CMK (cell line): ENCODE measurements at regions not wholly inside any gene's neighbourhood (a gene's known extent, or its start where the extent isn't known, plus 50 kb on each side); places are given as distances from the start of the nearest gene placed in this dataset.
"Not testable (repeated sequence)": the region's sequence is repeated elsewhere in the genome, so short reads cannot be mapped to it uniquely, and the experiment has no call there.

Experiments used
- DNase-seq: peaks from one replicate; pipeline ENCODE4 v3.0.0-alpha.2; 2010; ENCODE audit warnings: low read depth

DNA sequence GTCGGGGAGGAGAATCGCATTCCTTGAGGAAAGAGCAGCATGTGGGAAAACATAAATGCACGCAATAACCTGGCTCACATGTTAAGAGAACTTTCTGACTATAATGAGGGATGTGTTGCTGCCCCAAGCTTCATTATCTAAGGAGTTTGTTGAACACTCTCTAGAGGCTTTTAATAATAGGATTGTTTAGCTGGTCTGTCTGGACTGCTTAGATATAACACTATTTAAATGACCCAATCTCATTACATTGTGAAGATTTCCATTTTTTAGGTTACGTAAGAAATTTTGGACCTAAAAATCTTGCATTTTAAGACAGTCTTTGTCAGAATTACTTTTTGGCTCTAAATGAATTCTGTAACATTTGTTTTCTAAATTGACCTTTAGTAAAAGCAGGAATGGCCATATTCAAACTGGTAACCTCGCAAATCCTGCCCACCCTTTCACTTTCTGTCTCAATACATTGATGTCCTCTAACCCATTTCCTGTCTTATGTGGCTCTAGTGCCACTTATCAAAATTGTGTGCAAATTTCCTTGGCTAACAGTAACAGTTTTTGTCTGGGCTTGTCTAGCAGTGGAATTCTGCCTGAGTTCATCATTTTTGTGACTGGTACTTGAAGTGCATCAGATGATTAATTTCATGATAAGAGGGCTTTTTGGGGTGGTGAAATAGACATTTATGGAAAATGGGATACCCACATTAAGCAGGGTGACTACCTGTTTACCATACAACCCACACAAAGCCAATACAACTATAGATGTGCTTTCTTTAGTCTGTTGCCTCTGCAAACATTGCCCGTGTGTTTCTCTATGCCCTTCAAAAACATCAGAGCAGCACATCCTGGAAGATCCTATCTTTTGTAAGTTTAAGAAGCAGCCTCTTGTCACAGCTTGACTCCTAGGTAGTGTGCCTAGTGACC is 61.6 kb upstream of the IKBKE start:
- not testable (repeated sequence) for DNase-seq

DNA sequence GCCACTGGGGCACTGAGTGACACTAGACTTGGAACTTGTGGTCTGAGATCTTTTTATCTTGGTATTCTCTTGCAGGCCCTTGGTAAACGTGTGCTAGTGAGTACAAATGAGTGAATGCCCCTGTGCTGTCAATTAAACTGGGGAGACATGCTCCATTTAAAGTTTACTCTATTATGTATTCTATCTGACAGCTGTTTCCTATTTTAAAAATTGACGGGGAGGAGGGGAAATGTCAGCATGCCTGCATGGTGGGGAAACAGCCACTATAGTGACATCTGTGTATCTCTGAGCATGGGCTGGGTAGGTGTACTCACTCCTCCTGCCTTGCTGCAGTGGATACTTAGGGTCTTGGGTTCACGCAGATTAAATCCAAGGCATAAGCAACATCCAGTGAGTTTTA is 59.0 kb upstream of the IKBKE start:
- no peak for DNase-seq

DNA sequence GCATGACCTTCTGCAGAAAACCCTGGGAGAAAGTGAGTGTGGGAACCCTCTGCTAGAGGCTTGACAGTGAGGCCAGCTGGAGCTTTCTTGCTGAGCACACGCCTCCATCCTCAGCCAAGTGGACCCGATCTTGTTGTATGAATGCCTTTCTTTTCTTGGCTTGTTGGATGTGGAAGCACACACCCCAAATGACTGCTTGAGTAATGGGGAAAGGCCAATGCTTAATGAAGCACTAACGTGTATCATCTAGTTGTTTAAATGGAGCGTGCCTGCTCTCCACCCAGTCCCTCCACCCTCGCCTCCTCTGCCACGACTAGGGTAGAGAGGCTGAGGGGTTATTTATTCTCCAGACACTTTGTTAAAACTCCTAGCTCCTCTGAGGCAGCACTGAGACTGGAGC is 54.3 kb upstream of the IKBKE start:
- no peak for DNase-seq

DNA sequence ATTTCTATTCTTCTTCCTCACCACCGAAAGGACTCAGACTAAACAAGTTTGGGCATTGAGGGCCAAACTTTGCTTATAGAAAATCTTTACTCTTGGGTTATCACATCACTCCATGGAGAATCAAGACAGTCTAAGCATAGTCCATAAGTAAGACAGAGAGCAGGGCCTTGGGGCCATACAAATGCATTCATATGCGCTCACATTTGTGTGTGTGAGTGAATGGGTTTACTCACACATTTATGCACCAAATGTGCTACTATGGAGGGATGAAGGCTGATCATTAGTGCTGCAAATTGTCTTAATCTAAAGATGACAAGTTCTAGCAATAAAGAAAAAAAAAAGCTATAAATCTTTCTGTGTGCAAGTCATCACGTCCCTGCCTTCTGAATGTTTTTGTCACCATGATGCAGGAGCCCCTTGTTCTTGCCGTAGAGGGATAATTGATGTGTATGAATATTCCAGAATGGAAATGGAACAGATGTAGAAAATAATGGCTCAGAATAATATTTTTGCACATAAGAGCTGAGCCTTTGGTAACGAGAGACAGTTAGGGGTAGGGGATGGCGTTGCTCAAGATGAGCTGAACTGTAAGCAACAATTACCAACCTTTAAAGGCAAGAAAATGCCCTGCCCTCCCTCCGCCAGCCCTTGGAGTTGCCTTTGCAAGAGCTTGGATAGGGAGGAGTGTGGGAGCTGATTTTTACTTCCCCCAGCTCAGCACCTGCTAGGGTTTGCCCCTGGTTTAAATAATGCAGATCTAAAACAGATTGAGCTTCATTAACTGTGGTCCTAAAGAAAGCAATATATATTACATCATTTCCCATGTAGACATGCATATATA is 52.3 kb upstream of the IKBKE start:
- DNase-seq, result no peak

DNA sequence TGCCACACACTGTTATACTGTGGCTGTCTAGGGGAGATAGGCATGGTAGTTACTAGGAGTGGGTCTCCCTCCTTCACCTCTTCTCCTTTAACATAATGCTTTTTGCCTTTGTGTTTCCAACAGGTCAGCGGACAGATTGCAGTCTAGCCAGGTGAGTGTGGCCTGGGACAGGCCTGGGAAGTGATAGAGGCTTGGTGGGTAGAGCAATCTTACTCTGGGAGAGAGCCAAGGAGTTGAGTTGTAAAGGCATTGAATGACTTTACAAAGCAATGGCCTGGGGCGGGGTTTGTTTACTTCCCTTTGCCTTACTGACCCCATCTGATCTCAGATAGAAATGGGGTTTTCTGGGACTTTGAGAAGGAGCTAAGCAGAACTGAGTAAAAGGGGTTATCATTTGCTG is 51.0 kb upstream of the IKBKE start:
- DNase-seq, result no peak

DNA sequence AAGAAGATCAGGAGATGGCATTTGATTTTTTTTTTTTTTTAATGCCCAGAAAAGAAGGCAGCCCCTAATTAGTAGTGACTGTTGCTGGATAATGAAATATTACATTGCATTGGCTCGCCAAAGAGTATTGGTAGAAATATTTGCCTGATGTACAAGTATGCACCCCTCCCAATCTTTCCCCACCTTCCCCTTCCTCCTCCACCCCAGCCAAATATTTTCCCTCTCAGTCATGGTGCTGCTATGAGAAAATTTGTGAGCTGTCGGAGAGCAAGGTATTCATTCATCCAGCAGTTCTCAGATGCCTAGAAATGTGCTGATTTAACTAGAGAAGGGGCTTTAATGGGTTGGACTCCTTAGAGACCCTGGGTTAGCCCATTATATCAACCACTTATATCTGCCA is 50.5 kb upstream of the IKBKE start:
- no peak for DNase-seq

DNA sequence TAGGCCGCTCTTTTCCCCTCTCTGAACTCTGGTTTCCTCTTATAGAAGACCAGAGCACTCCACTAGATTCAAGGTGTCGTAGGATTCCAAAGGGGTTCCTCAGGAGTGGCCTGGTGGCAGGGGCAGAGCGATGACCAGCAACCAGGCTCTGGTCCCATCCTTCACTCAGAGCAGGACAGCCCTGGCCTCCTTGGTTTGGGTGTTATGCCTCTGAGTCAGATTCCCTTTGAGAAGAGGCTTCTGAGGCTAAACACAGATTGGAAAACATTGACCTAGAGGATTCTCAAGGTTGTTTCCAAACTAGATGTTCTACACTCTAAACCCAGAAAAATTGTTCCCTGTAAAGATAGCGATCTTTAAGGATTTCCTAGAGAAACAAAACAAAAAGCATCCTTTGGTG is 49.8 kb upstream of the IKBKE start:
- DNase-seq, result no peak
